GM21737 (cell line): ENCODE measurements at regions not wholly inside any gene's neighbourhood (a gene's known extent, or its start where the extent isn't known, plus 50 kb on each side); places are given as distances from the start of the nearest gene placed in this dataset.
"Not testable (repeated sequence)": the region's sequence is repeated elsewhere in the genome, so short reads cannot be mapped to it uniquely, and the experiment has no call there.

ENCODE experiments used
- ATAC-seq: cut with Tn5 transposase; IDR thresholded peaks from one replicate; pipeline ENCODE4 v1.9.1; 2021; ENCODE audit warnings: mild to moderate bottlenecking, moderate library complexity; ENCODE audit not compliant: unreplicated experiment

- ATAC-seq: no peak
Measured at GRCh38 chr5:105885266-105885665, 1785.5 kb downstream of the EFNA5 start.

GRCh38 chr5:105882956-105883481, 1787.7 kb downstream of the EFNA5 start:
- no peak for ATAC-seq

- ATAC-seq: no peak
Measured at GRCh38 chr5:105878402-105878801, 1792.3 kb downstream of the EFNA5 start.

GRCh38 chr5:105877592-105877991, 1793.1 kb downstream of the EFNA5 start:
- ATAC-seq: no peak

- ATAC-seq: no peak
Measured at GRCh38 chr5:105874316-105874715, 1796.4 kb downstream of the EFNA5 start.

- ATAC-seq: no peak
Measured at GRCh38 chr5:105872569-105873270, 1798.0 kb downstream of the EFNA5 start.

GRCh38 chr5:105868038-105868780, 1802.5 kb downstream of the EFNA5 start:
- no peak for ATAC-seq

- ATAC-seq: no peak
Measured at GRCh38 chr5:105865834-105866233, 1804.9 kb downstream of the EFNA5 start.

GRCh38 chr5:105859350-105859749, 1811.4 kb downstream of the EFNA5 start:
- ATAC-seq: not testable (repeated sequence)

- no peak for ATAC-seq
Measured at GRCh38 chr5:105849701-105850100, 1821.0 kb downstream of the EFNA5 start.

- no peak for ATAC-seq
Measured at GRCh38 chr5:105840800-105841199, 1829.9 kb downstream of the EFNA5 start.

- no peak for ATAC-seq
Measured at GRCh38 chr5:105836887-105837286, 1833.8 kb downstream of the EFNA5 start.

GRCh38 chr5:105836268-105836667, 1834.5 kb downstream of the EFNA5 start:
- no peak for ATAC-seq

GRCh38 chr5:105828821-105829220, 1841.9 kb downstream of the EFNA5 start:
- no peak for ATAC-seq

GRCh38 chr5:105821800-105822199, 1848.9 kb downstream of the EFNA5 start:
- ATAC-seq: no peak

GRCh38 chr5:105817914-105818313, 1852.8 kb downstream of the EFNA5 start:
- no peak for ATAC-seq

- no peak for ATAC-seq
Measured at GRCh38 chr5:105817416-105817815, 1853.3 kb downstream of the EFNA5 start.

- no peak for ATAC-seq
Measured at GRCh38 chr5:105816961-105817360, 1853.8 kb downstream of the EFNA5 start.

- ATAC-seq: no peak
Measured at GRCh38 chr5:105812304-105812703, 1858.4 kb downstream of the EFNA5 start.

GRCh38 chr5:105807951-105808350, 1862.8 kb downstream of the EFNA5 start:
- no peak for ATAC-seq

- ATAC-seq: no peak
Measured at GRCh38 chr5:105807290-105807689, 1863.4 kb downstream of the EFNA5 start.

- ATAC-seq: no peak
Measured at GRCh38 chr5:105806596-105806995, 1864.1 kb downstream of the EFNA5 start.
